ENCODE measurements at regions not wholly inside any gene's neighbourhood (a gene's known extent, or its start where the extent isn't known, plus 50 kb on each side); places are given as distances from the start of the nearest gene placed in this dataset.

GRCh38 chr2:78540255-78540654 lies 485.2 kb upstream of the REG3G start:
- TF ChIP-seq, protein P1, sequence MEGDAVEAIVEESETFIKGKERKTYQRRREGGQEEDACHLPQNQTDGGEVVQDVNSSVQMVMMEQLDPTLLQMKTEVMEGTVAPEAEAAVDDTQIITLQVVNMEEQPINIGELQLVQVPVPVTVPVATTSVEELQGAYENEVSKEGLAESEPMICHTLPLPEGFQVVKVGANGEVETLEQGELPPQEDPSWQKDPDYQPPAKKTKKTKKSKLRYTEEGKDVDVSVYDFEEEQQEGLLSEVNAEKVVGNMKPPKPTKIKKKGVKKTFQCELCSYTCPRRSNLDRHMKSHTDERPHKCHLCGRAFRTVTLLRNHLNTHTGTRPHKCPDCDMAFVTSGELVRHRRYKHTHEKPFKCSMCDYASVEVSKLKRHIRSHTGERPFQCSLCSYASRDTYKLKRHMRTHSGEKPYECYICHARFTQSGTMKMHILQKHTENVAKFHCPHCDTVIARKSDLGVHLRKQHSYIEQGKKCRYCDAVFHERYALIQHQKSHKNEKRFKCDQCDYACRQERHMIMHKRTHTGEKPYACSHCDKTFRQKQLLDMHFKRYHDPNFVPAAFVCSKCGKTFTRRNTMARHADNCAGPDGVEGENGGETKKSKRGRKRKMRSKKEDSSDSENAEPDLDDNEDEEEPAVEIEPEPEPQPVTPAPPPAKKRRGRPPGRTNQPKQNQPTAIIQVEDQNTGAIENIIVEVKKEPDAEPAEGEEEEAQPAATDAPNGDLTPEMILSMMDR (IDR thresholded peaks at IDR 0.05; ENCODE audit: low read length), result no peak
- TF ChIP-seq EZH2 (IDR thresholded peaks at IDR 0.05; ENCODE audit: borderline replicate concordance, low read length), result no peak

All from OCI-LY1 (cell line).